PC-3 (cell line): ENCODE measurements at regions not wholly inside any gene's neighbourhood (a gene's known extent, or its start where the extent isn't known, plus 50 kb on each side); places are given as distances from the start of the nearest gene placed in this dataset.
"Not testable (repeated sequence)": the region's sequence is repeated elsewhere in the genome, so short reads cannot be mapped to it uniquely, and the experiment has no call there.

Source experiments
- ATAC-seq: fragments of 200-7000 bp; cut with Tn5 transposase; 2 replicates; pipeline ENCODE4 v1.9.1; 2020; ENCODE audit warnings: mild to moderate bottlenecking, moderate library complexity
- BruUV-seq: library from RNA; stranded (reverse); fragments of 400-500 nt; replicated peaks from 2 replicates; lab custom pipeline; 2021; lab: Mats Ljungman, UMichigan
- CTCF ChIA-PET: fragments of 300-600 bp; sonication (Branson Sonifier 250); formaldehyde crosslinking; loops from one replicate; lab custom pipeline; 2022; ENCODE audit warnings: antibody characterized with exemption; lab: Charles Lee
- POLR2A ChIA-PET: fragments of 300-600 bp; sonication (Branson Sonifier 250); formaldehyde crosslinking; loops from one replicate; lab custom pipeline; 2022; ENCODE audit warnings: antibody characterized with exemption; ENCODE audit not compliant: unreplicated experiment; lab: Charles Lee
- DNase-seq: peaks from one replicate; pipeline ENCODE4 v3.0.0-alpha.2; 2015
- H2AFZ ChIP-seq: fragments of 300-600 bp; sonication (generic); 2 replicates; pipeline ENCODE4 v1.6.0; 2016; ENCODE audit warnings: antibody characterized with exemption, low read length
- H3F3A ChIP-seq: fragments of 300-600 bp; sonication (generic); one replicate; pipeline ENCODE4 v1.6.0; 2017; ENCODE audit warnings: antibody characterized with exemption, low read length, control low read depth, mild to moderate bottlenecking; ENCODE audit not compliant: unreplicated experiment
- H3K27ac ChIP-seq: fragments of 300-600 bp; sonication (generic); 2 replicates; pipeline ENCODE4 v1.5.1; 2016; ENCODE audit warnings: mild to moderate bottlenecking, low read length
- H3K27me3 ChIP-seq: fragments of 300-600 bp; sonication (generic); 2 replicates; pipeline ENCODE4 v1.6.1; 2016; ENCODE audit warnings: low read length, mixed read lengths
- H3K36me3 ChIP-seq: fragments of 300-600 bp; sonication (generic); 2 replicates; pipeline ENCODE4 v1.6.1; 2016; ENCODE audit warnings: low read depth, mixed run types, low read length, mixed read lengths
- H3K4me1 ChIP-seq: fragments of 300-600 bp; sonication (generic); 2 replicates; pipeline ENCODE4 v1.5.1; 2016; ENCODE audit warnings: low read length; ENCODE audit not compliant: insufficient read depth
- H3K4me2 ChIP-seq: fragments of 300-600 bp; sonication (generic); 2 replicates; pipeline ENCODE4 v1.6.0; 2016; ENCODE audit warnings: low read length
- H3K4me3 ChIP-seq: fragments of 300-600 bp; sonication (generic); 2 replicates; pipeline ENCODE4 v1.5.1; 2016; ENCODE audit warnings: mild to moderate bottlenecking, low read length, mixed read lengths
- H3K79me2 ChIP-seq: fragments of 300-600 bp; sonication (generic); 2 replicates; pipeline ENCODE4 v1.6.1; 2017; ENCODE audit warnings: low read length, mixed read lengths
- H3K9ac ChIP-seq: fragments of 300-600 bp; sonication (generic); 2 replicates; pipeline ENCODE4 v1.6.0; 2016; ENCODE audit warnings: mild to moderate bottlenecking, low read length
- H3K9me2 ChIP-seq: fragments of 300-600 bp; sonication (generic); replicated peaks from 2 replicates; pipeline ENCODE4 v1.6.1; 2016; ENCODE audit warnings: mixed run types, low read length, mixed read lengths
- H3K9me3 ChIP-seq: fragments of 300-600 bp; sonication (generic); 2 replicates; pipeline ENCODE4 v1.6.1; 2016; ENCODE audit warnings: low read length, mixed read lengths
- H4K20me1 ChIP-seq: fragments of 300-600 bp; sonication (generic); 2 replicates; pipeline ENCODE4 v1.6.1; 2016; ENCODE audit warnings: low read length, mixed read lengths
- EZH2 ChIP-seq: fragments of 300-600 bp; sonication (generic); IDR thresholded peaks from one replicate; pipeline ENCODE4 v1.6.1; 2017; ENCODE audit warnings: antibody characterized with exemption, mild to moderate bottlenecking, low read length; ENCODE audit not compliant: unreplicated experiment
- EZH2phosphoT487 ChIP-seq: fragments of 300-600 bp; sonication (generic); IDR thresholded peaks from 2 replicates; pipeline ENCODE4 v1.6.1; 2018; ENCODE audit warnings: mild to moderate bottlenecking, antibody characterized with exemption, low read length, borderline replicate concordance
- intact Hi-C: fragments of 100-400 bp; cut with micrococcal nuclease; formaldehyde crosslinking; loops from 2 replicates; pipeline ENCODE4 v1.9.0; 2023
- TF ChIP-seq, protein P1 (sequence below): fragments of 300-600 bp; sonication (generic); conservative IDR thresholded peaks from 2 replicates; pipeline ENCODE4 v1.5.1; 2017; ENCODE audit warnings: antibody characterized with exemption, low read depth, mild to moderate bottlenecking, low read length

DNA sequence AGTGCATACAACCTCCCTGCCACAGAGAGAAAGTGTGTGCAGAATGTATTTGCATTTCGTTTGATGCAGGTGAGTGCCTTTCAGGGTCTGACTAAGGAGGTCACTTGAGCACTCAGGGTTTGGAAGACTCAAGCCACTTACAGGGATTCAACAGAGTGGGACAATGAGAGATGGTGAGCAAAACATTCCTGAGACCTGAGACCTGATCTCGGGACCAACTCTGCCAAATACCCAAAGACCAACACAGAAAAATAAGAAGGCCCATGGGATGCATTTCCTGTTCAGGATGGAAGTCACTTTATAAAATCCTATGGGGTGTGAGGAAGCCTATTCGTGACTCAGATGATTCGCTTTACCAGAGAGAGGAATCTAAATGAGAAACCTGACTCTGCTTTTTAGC, 65.2 kb upstream of the LARGE1 start:
- Histone ChIP-seq H3K36me3 (no peaks in the 10 kb centered on the region), H3K4me3 (no peak overlapping the region), H3K79me2 (no peaks in the 10 kb centered on the region), H2AFZ (no peak overlapping the region), H3K4me2 (no peak overlapping the region), H3K27me3 (no peaks in the 10 kb centered on the region), H4K20me1 (no peaks in the 10 kb centered on the region), H3K9me2 (no peaks in the 10 kb centered on the region), H3K27ac (no peak overlapping the region), H3F3A (no peaks in the 10 kb centered on the region), H3K9me3 (no peaks in the 10 kb centered on the region), H3K9ac (no peak overlapping the region), H3K4me1 (no peaks in the 10 kb centered on the region)
- no TSS peak for BruUV-seq
- ChIA-PET CTCF (no interaction called here), POLR2A (no interaction called here)
- intact Hi-C loops = no loop called here
- ATAC-seq (no peak), DNase-seq (no peak)
- TF ChIP-seq, protein P1, sequence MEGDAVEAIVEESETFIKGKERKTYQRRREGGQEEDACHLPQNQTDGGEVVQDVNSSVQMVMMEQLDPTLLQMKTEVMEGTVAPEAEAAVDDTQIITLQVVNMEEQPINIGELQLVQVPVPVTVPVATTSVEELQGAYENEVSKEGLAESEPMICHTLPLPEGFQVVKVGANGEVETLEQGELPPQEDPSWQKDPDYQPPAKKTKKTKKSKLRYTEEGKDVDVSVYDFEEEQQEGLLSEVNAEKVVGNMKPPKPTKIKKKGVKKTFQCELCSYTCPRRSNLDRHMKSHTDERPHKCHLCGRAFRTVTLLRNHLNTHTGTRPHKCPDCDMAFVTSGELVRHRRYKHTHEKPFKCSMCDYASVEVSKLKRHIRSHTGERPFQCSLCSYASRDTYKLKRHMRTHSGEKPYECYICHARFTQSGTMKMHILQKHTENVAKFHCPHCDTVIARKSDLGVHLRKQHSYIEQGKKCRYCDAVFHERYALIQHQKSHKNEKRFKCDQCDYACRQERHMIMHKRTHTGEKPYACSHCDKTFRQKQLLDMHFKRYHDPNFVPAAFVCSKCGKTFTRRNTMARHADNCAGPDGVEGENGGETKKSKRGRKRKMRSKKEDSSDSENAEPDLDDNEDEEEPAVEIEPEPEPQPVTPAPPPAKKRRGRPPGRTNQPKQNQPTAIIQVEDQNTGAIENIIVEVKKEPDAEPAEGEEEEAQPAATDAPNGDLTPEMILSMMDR = no peak
- no peak for TF ChIP-seq EZH2phosphoT487
- TF ChIP-seq EZH2 = no peak

DNA sequence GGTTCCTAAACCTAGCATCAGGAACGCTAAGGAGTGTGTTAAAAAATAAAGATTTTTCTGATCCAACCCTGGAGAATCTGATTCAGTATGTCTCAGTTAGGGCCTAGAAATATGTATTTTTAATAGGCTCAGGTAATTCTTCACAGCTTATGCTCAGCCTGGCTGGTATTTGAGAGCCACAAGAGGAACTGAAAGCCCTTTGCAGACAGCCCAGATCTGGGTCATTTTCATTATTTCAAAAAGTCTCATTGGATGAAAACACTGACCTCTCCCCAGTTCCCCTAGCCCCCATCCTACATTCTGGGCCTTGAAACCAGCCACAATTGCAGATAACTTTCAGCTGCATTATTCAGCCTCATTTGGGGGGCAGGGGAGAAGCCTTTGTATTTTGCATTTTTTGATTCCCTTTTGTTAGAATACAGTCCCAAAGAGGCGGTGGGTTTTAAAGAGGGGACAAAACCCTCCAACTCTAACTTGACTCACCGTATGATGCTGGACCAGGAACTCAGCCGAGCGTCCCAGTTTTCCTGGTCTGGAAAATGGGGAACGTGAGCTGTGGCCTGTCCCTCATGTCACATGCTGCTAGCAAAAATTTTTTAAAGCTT, 66.0 kb upstream of the LARGE1 start:
- H3K9me2 ChIP-seq = no peaks in the 10 kb centered on the region
- no peaks in the 10 kb centered on the region for H3K9me3 ChIP-seq
- H3K4me1 ChIP-seq = no peaks in the 10 kb centered on the region
- POLR2A ChIA-PET = no interaction called here
- no peaks in the 10 kb centered on the region for H4K20me1 ChIP-seq
- H3K4me3 ChIP-seq = no peak overlapping the region
- H3K36me3 ChIP-seq = no peaks in the 10 kb centered on the region
- H3F3A ChIP-seq = no peaks in the 10 kb centered on the region
- no peak for TF ChIP-seq EZH2phosphoT487
- no peak for TF ChIP-seq EZH2
- TF ChIP-seq, protein P1 = no peak
- ATAC-seq (no peak), DNase-seq (no peak)
- no peak overlapping the region for H3K27ac ChIP-seq
- no peak overlapping the region for H2AFZ ChIP-seq
- no peaks in the 10 kb centered on the region for H3K79me2 ChIP-seq
- H3K27me3 ChIP-seq = no peaks in the 10 kb centered on the region
- CTCF ChIA-PET = no interaction called here
- BruUV-seq = no TSS peak
- intact Hi-C loops = no loop called here
- no peak overlapping the region for H3K9ac ChIP-seq
- no peak overlapping the region for H3K4me2 ChIP-seq

DNA sequence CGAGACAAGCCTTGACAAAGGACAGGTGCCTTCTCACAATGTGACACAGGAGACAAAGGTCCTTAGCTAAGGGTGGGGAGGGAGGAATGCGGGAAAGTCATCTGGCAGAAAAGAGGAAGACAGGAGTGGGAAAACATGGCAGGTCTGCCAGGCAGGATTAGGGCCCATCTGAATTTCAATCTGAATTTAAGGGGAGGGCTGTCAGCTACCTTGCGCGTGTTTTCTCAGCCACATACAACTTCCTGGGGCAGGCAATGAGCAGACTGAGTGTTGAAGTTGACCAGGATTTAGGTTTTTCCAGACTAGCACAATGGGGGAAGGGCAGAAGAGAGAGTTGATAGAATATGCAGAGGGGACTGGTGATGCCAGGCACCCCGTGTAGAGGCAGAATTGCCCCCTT, 66.7 kb upstream of the LARGE1 start:
- intact Hi-C loops = no loop called here
- Histone ChIP-seq H3K79me2 (no peaks in the 10 kb centered on the region), H3K36me3 (no peaks in the 10 kb centered on the region), H3K27me3 (no peaks in the 10 kb centered on the region), H3K4me3 (no peak overlapping the region), H3K9me2 (no peaks in the 10 kb centered on the region), H3F3A (no peaks in the 10 kb centered on the region), H3K4me2 (no peak overlapping the region), H2AFZ (no peak overlapping the region), H3K9ac (no peak overlapping the region), H3K9me3 (no peaks in the 10 kb centered on the region), H3K27ac (no peak overlapping the region), H3K4me1 (no peaks in the 10 kb centered on the region), H4K20me1 (no peaks in the 10 kb centered on the region)
- DNase-seq (no peak), ATAC-seq (no peak)
- BruUV-seq = no TSS peak
- POLR2A ChIA-PET = no interaction called here
- CTCF ChIA-PET = no interaction called here
- TF ChIP-seq EZH2phosphoT487 (no peak), EZH2 (no peak)
- TF ChIP-seq, protein P1 = no peak

DNA sequence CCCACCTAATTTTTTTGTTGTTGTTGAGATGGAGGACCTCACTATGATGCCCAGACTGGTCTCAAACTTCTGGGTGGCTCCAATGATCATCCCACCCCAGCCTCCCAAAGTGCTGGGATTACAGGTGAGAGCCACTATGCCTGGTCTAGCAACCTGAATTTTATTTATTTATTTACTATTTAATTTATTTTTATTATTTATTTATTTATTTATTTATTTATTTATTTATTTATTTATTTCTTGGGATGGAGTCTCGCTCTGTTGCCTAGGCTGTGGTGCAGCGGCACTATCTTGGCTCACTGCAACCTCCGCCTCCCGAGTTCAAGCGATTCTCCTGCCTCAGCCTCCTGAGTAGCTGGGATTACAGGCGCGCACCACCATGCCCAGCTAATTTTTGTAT, 69.0 kb upstream of the LARGE1 start:
- H2AFZ ChIP-seq, H3K27ac ChIP-seq, H3K36me3 ChIP-seq, H3K27me3 ChIP-seq, intact Hi-C loops, ATAC-seq, CTCF ChIA-PET, H3K79me2 ChIP-seq, H3K4me3 ChIP-seq, H4K20me1 ChIP-seq, H3K4me2 ChIP-seq, POLR2A ChIA-PET, H3K9me3 ChIP-seq, H3K4me1 ChIP-seq, H3K9ac ChIP-seq, H3F3A ChIP-seq, H3K9me2 ChIP-seq, DNase-seq, BruUV-seq: not testable (repeated sequence)
